Esophagus mucosa (tissue), 1 donor: ENCODE measurements at regions not wholly inside any gene's neighbourhood (a gene's known extent, or its start where the extent isn't known, plus 50 kb on each side); places are given as distances from the start of the nearest gene placed in this dataset.
"Not testable (repeated sequence)": the region's sequence is repeated elsewhere in the genome, so short reads cannot be mapped to it uniquely, and the experiment has no call there.

Experiments
- ATAC-seq: fragments of 200-7000 bp; cut with Tn5 transposase; one replicate; pipeline ENCODE4 v1.9.1; 2020
- donor health status: DM: yes; HTN: yes; CAD: no.

- ATAC-seq: no peak
Measured at GRCh38 chr14:83140756-83141155, 1607.1 kb upstream of the SEL1L start.

- no peak for ATAC-seq
Measured at GRCh38 chr14:83147006-83147405, 1613.4 kb upstream of the SEL1L start.

GRCh38 chr14:83151571-83151970, 1617.9 kb upstream of the SEL1L start:
- no peak for ATAC-seq

GRCh38 chr14:83153081-83153480, 1619.4 kb upstream of the SEL1L start:
- ATAC-seq: no peak

- no peak for ATAC-seq
Measured at GRCh38 chr14:83162361-83162929, 1628.8 kb upstream of the SEL1L start.

- ATAC-seq: no peak
Measured at GRCh38 chr14:83163016-83163415, 1629.4 kb upstream of the SEL1L start.

GRCh38 chr14:83164016-83164415, 1630.4 kb upstream of the SEL1L start:
- ATAC-seq: peak; percentile 78

GRCh38 chr14:83164591-83164990, 1630.9 kb upstream of the SEL1L start:
- no peak for ATAC-seq

GRCh38 chr14:83170165-83170564, 1636.5 kb upstream of the SEL1L start:
- peak; percentile 86 for ATAC-seq

GRCh38 chr14:83171761-83172160, 1638.1 kb upstream of the SEL1L start:
- no peak for ATAC-seq

- ATAC-seq: no peak
Measured at GRCh38 chr14:83172363-83172762, 1638.7 kb upstream of the SEL1L start.

- ATAC-seq: no peak
Measured at GRCh38 chr14:83173687-83174086, 1640.0 kb upstream of the SEL1L start.

- peak; percentile 43 for ATAC-seq
Measured at GRCh38 chr14:83184531-83184930, 1650.9 kb upstream of the SEL1L start.

GRCh38 chr14:83188311-83188710, 1654.7 kb upstream of the SEL1L start:
- ATAC-seq: not testable (repeated sequence)

- no peak for ATAC-seq
Measured at GRCh38 chr14:83196236-83196635, 1662.6 kb upstream of the SEL1L start.

- no peak for ATAC-seq
Measured at GRCh38 chr14:83197271-83197670, 1663.6 kb upstream of the SEL1L start.

- ATAC-seq: no peak
Measured at GRCh38 chr14:83207550-83207949, 1673.9 kb upstream of the SEL1L start.

GRCh38 chr14:83208341-83208740, 1674.7 kb upstream of the SEL1L start:
- ATAC-seq: peak; percentile 52

- peak; percentile 39 for ATAC-seq
Measured at GRCh38 chr14:83217492-83217891, 1683.8 kb upstream of the SEL1L start.

GRCh38 chr14:83247924-83248639, 1714.4 kb upstream of the SEL1L start:
- ATAC-seq: no peak

GRCh38 chr14:83251402-83251801, 1717.7 kb upstream of the SEL1L start:
- no peak for ATAC-seq

- no peak for ATAC-seq
Measured at GRCh38 chr14:83253870-83254269, 1720.2 kb upstream of the SEL1L start.

GRCh38 chr14:83255015-83255726, 1721.5 kb upstream of the SEL1L start:
- ATAC-seq: no peak

- no peak for ATAC-seq
Measured at GRCh38 chr14:83255727-83256090, 1722.1 kb upstream of the SEL1L start.
